Neuron (in vitro differentiated cells): ENCODE measurements at regions not wholly inside any gene's neighbourhood (a gene's known extent, or its start where the extent isn't known, plus 50 kb on each side); places are given as distances from the start of the nearest gene placed in this dataset.
"Not testable (repeated sequence)": the region's sequence is repeated elsewhere in the genome, so short reads cannot be mapped to it uniquely, and the experiment has no call there.

ENCODE experiments used
- H2AFZ ChIP-seq: one replicate; pipeline ENCODE4 v1.6.1; 2013; ENCODE audit warnings: low read depth, mild to moderate bottlenecking, inconsistent platforms, low read length, moderate library complexity
- H3K27me3 ChIP-seq: one replicate; pipeline ENCODE4 v1.6.1; 2013; ENCODE audit warnings: low read length; ENCODE audit not compliant: insufficient read depth
- H3K36me3 ChIP-seq: one replicate; pipeline ENCODE4 v1.6.1; 2013; ENCODE audit warnings: low read length; ENCODE audit not compliant: insufficient read depth
- H3K4me1 ChIP-seq: one replicate; pipeline ENCODE4 v1.6.1; 2013; ENCODE audit warnings: low read length; ENCODE audit not compliant: insufficient read depth
- H3K4me3 ChIP-seq: 2 replicates; pipeline ENCODE4 v1.5.1; 2013; ENCODE audit warnings: mild to moderate bottlenecking, low read length, moderate library complexity
- H3K9me3 ChIP-seq: one replicate; pipeline ENCODE4 v1.6.1; 2013; ENCODE audit warnings: low read length

GRCh38 chr13:86006317-86006716 is 207.1 kb upstream of the SLITRK6 start:
- no peaks in the 10 kb centered on the region for H3K9me3 ChIP-seq
- no peak overlapping the region for H2AFZ ChIP-seq
- no peaks in the 10 kb centered on the region for H3K36me3 ChIP-seq
- H3K4me3 ChIP-seq = no peak overlapping the region
- H3K27me3 ChIP-seq = no peaks in the 10 kb centered on the region
- H3K4me1 ChIP-seq = peaks cover 15% of the 10 kb centered on the region

- Histone ChIP-seq H3K36me3 (no peaks in the 10 kb centered on the region), H3K4me3 (no peak overlapping the region), H3K27me3 (no peaks in the 10 kb centered on the region), H3K9me3 (no peaks in the 10 kb centered on the region), H2AFZ (no peak overlapping the region), H3K4me1 (peaks cover 15% of the 10 kb centered on the region)
Observed at GRCh38 chr13:86003029-86003428, 203.8 kb upstream of the SLITRK6 start.

GRCh38 chr13:86000546-86000945 is 201.3 kb upstream of the SLITRK6 start:
- H3K4me1 ChIP-seq = peaks cover 15% of the 10 kb centered on the region
- no peaks in the 10 kb centered on the region for H3K27me3 ChIP-seq
- no peak overlapping the region for H3K4me3 ChIP-seq
- no peaks in the 10 kb centered on the region for H3K9me3 ChIP-seq
- no peaks in the 10 kb centered on the region for H3K36me3 ChIP-seq
- H2AFZ ChIP-seq = no peak overlapping the region

- no peak overlapping the region for H3K4me3 ChIP-seq
- no peaks in the 10 kb centered on the region for H3K36me3 ChIP-seq
- no peaks in the 10 kb centered on the region for H3K27me3 ChIP-seq
- no peak overlapping the region for H2AFZ ChIP-seq
- H3K4me1 ChIP-seq = peaks cover 7% of the 10 kb centered on the region
- no peaks in the 10 kb centered on the region for H3K9me3 ChIP-seq
Observed at GRCh38 chr13:85997587-85997986, 198.4 kb upstream of the SLITRK6 start.

GRCh38 chr13:85995788-85996418 is 196.7 kb upstream of the SLITRK6 start:
- H3K36me3 ChIP-seq = no peaks in the 10 kb centered on the region
- H3K27me3 ChIP-seq = no peaks in the 10 kb centered on the region

GRCh38 chr13:85993567-85993966 is 194.3 kb upstream of the SLITRK6 start:
- Histone ChIP-seq H3K36me3 (no peaks in the 10 kb centered on the region), H3K27me3 (no peaks in the 10 kb centered on the region), H3K9me3 (no peaks in the 10 kb centered on the region), H3K4me3 (no peak overlapping the region), H2AFZ (no peak overlapping the region), H3K4me1 (no peaks in the 10 kb centered on the region)

More at GRCh38 chr13:85995788-85996418, 196.7 kb upstream of the SLITRK6 start:
- no peaks in the 10 kb centered on the region for H3K9me3 ChIP-seq
- no peak overlapping the region for H3K4me3 ChIP-seq
- H3K4me1 ChIP-seq = no peaks in the 10 kb centered on the region
- H2AFZ ChIP-seq = no peak overlapping the region

GRCh38 chr13:85990397-85990796 is 191.2 kb upstream of the SLITRK6 start:
- H2AFZ ChIP-seq = no peak overlapping the region
- no peaks in the 10 kb centered on the region for H3K27me3 ChIP-seq
- no peaks in the 10 kb centered on the region for H3K36me3 ChIP-seq
- H3K4me3 ChIP-seq = no peak overlapping the region
- no peaks in the 10 kb centered on the region for H3K4me1 ChIP-seq
- H3K9me3 ChIP-seq = no peaks in the 10 kb centered on the region

GRCh38 chr13:85985797-85986196 is 186.6 kb upstream of the SLITRK6 start:
- no peaks in the 10 kb centered on the region for H3K27me3 ChIP-seq

GRCh38 chr13:85982102-85982501 is 182.9 kb upstream of the SLITRK6 start:
- Histone ChIP-seq H3K27me3 (no peaks in the 10 kb centered on the region), H3K4me3 (no peak overlapping the region), H3K4me1 (no peaks in the 10 kb centered on the region), H3K9me3 (no peaks in the 10 kb centered on the region), H3K36me3 (no peaks in the 10 kb centered on the region), H2AFZ (no peak overlapping the region)

More at GRCh38 chr13:85985797-85986196, 186.6 kb upstream of the SLITRK6 start:
- no peaks in the 10 kb centered on the region for H3K9me3 ChIP-seq
- H2AFZ ChIP-seq = no peak overlapping the region
- no peaks in the 10 kb centered on the region for H3K4me1 ChIP-seq
- no peak overlapping the region for H3K4me3 ChIP-seq
- no peaks in the 10 kb centered on the region for H3K36me3 ChIP-seq

GRCh38 chr13:85980447-85980846 is 181.2 kb upstream of the SLITRK6 start:
- H3K4me1 ChIP-seq, H3K4me3 ChIP-seq, H3K27me3 ChIP-seq, H2AFZ ChIP-seq, H3K36me3 ChIP-seq, H3K9me3 ChIP-seq: not testable (repeated sequence)

- no peaks in the 10 kb centered on the region for H3K4me1 ChIP-seq
- no peak overlapping the region for H3K4me3 ChIP-seq
- no peaks in the 10 kb centered on the region for H3K9me3 ChIP-seq
- H3K36me3 ChIP-seq = no peaks in the 10 kb centered on the region
- H2AFZ ChIP-seq = no peak overlapping the region
- H3K27me3 ChIP-seq = no peaks in the 10 kb centered on the region
Observed at GRCh38 chr13:85976242-85976641, 177.0 kb upstream of the SLITRK6 start.

GRCh38 chr13:85974608-85975366 is 175.6 kb upstream of the SLITRK6 start:
- H3K9me3 ChIP-seq = no peaks in the 10 kb centered on the region
- H3K27me3 ChIP-seq = no peaks in the 10 kb centered on the region
- no peaks in the 10 kb centered on the region for H3K4me1 ChIP-seq
- no peak overlapping the region for H3K4me3 ChIP-seq
- H3K36me3 ChIP-seq = no peaks in the 10 kb centered on the region
- no peak overlapping the region for H2AFZ ChIP-seq

GRCh38 chr13:85970727-85971126 is 171.5 kb upstream of the SLITRK6 start:
- no peaks in the 10 kb centered on the region for H3K36me3 ChIP-seq
- H2AFZ ChIP-seq = no peak overlapping the region
- no peaks in the 10 kb centered on the region for H3K9me3 ChIP-seq
- no peak overlapping the region for H3K4me3 ChIP-seq
- no peaks in the 10 kb centered on the region for H3K27me3 ChIP-seq
- no peaks in the 10 kb centered on the region for H3K4me1 ChIP-seq
